GM12864 (cell line): ENCODE measurements at regions not wholly inside any gene's neighbourhood (a gene's known extent, or its start where the extent isn't known, plus 50 kb on each side); places are given as distances from the start of the nearest gene placed in this dataset.

Experiments used
- DNase-seq: peaks from one replicate; pipeline ENCODE4 v3.0.0-alpha.2; 2011; ENCODE audit warnings: low read depth
- H3K4me3 ChIP-seq: 2 replicates; pipeline ENCODE4 v1.5.1; 2011; ENCODE audit warnings: mild to moderate bottlenecking, low read depth, low read length, control low read depth
- TF ChIP-seq, protein P1 (sequence below): IDR thresholded peaks from 2 replicates; pipeline ENCODE4 v1.5.1; 2011; ENCODE audit warnings: low read depth, mild to moderate bottlenecking, moderate library complexity, low read length, control low read depth, inconsistent platforms; ENCODE audit errors: missing control alignments

DNA sequence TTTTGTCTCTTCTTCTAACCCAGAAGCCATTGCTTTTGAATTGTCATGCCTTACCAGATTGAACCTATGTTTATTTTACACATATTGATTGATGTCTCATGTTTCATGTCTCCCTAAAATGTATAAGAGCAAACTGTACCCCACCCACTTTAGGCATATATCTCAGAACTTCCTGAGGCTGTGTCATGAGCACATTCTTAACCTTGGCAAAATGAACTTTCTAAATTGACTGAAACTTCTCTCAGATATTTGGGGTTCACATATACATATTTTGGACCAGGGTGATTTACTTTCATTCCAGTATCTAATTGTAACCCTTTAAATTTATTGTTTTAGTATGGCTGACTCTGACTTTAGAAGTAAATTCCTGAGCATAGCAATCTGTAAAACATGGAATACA, 723.9 kb upstream of the PCDH20 start:
- no peak overlapping the region for H3K4me3 ChIP-seq
- no peak for DNase-seq
- TF ChIP-seq, protein P1, sequence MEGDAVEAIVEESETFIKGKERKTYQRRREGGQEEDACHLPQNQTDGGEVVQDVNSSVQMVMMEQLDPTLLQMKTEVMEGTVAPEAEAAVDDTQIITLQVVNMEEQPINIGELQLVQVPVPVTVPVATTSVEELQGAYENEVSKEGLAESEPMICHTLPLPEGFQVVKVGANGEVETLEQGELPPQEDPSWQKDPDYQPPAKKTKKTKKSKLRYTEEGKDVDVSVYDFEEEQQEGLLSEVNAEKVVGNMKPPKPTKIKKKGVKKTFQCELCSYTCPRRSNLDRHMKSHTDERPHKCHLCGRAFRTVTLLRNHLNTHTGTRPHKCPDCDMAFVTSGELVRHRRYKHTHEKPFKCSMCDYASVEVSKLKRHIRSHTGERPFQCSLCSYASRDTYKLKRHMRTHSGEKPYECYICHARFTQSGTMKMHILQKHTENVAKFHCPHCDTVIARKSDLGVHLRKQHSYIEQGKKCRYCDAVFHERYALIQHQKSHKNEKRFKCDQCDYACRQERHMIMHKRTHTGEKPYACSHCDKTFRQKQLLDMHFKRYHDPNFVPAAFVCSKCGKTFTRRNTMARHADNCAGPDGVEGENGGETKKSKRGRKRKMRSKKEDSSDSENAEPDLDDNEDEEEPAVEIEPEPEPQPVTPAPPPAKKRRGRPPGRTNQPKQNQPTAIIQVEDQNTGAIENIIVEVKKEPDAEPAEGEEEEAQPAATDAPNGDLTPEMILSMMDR: no peak

DNA sequence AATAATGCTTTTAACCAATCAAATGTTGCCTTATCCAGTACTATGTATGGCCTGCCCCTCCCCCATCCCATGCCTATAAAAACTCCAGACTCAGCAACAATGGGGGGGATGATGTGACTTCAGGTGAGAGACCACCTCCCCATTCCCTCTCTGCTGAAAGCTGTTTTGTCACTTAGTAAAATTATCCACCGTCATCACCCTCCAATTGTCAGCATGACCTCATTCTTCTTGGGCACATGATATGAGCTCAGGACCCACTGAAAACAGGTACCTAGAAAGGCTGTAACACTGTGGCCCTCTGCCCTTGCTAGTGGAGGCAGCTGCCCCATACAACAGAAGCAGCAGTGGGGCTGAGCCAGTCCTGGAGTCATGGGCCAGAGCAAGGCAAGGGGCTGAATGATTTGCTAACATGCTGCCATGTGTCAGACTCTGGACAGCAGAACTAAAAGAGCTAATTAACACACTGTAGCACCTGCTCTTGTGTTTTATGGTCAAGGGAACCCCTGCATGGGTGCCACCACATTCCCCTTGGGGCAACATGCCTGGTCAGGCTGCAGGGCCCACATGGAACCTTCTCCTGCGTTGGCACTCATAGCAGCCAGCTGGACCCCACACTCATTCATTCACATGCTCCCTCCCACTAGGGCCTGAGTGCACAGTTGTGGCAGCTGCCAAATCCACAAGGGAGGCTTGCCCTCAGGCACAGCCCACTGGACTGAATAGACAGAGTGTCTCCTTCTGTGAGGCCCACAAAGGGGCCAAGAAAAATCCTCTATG, 722.2 kb upstream of the PCDH20 start:
- no peak for DNase-seq
- H3K4me3 ChIP-seq: no peak overlapping the region
- TF ChIP-seq, protein P1: no peak

DNA sequence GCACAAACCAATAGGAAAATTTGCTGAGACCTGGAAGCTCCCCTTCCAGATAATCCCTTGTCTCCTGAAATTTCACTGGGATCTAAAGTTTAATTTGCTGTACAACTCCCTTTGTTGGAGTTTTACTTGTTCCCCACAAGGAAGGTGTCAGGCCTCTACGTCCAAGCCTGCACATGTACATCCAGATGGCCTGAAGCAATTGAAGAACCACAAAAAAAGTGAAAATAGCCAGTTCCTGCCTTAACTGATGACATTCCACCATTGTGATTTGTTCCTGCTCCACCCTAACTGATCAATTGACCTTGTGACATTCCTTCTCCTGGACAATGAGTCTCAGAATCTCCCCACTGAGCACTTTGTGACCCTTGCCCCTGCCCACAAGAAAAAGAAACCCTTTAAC, 716.0 kb upstream of the PCDH20 start:
- DNase-seq: no peak
- TF ChIP-seq, protein P1: no peak
- no peak overlapping the region for H3K4me3 ChIP-seq

DNA sequence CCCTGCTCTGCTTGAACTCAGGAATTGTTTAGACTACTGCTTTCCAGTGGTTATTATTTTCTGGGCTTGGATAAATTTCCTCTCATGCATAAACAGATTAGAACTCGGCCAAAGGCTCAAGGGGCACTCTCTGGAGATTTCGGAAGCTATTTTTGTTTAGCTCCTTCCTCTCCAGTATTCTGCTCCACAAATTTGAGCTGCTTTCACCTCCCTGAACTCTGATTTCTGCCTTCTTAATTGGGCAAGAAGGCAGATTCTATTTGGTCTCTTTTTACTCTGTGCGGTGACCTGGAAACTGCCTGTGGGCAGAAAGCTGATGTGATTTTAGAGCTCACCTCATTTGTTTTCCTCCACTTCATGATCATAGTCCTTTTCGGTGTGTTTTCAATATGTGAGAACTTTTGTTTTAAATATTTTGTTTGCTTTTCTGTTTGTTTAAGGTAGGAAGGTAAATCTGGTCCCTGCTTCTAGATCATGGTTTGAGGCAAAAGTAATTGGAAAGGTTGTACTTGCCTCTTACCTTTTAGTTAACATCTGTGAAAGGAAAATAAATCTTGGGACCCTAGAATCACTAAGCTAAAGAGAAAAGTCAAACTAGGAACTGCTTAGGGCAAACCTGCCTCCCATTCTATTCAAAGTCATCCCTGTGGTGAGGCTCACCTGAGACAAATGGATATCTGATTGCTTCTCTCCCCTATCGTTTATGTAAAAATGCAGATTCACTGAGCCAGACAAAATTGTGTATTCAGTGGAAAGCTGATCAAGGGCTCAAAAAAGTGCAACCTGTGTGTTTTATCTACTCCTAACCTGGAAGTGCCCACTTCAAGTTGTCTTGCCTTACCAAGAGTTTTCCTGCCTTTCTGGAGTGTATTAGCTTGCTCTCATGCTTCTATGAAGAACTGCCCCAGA, 714.7 kb upstream of the PCDH20 start:
- TF ChIP-seq, protein P1: no peak
- no peak overlapping the region for H3K4me3 ChIP-seq
- DNase-seq: no peak

GRCh38 chr13:62129000-62129551, 713.4 kb upstream of the PCDH20 start:
- TF ChIP-seq, protein P1: no peak
- DNase-seq: no peak
- no peak overlapping the region for H3K4me3 ChIP-seq

DNA sequence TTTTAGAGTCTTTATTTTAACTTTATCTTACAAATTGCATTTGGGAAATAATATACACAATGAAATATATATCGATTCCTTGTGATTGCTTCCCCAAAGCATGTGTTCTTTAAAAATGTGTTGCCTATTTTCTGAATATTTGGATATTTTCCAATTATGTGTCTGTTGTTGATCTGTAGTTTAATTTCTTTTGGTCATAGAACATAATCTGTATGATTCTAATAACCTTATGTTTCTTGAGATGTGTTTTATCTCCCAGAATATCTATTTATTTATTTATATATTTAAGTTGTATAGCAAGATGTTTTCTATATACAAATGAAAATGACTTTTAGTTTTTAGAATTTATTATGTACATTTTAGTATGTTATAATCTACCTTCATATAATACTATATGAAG, 710.8 kb upstream of the PCDH20 start:
- H3K4me3 ChIP-seq: no peak overlapping the region
- TF ChIP-seq, protein P1: no peak
- no peak for DNase-seq
